IMR-90 (cell line): ENCODE measurements at regions not wholly inside any gene's neighbourhood (a gene's known extent, or its start where the extent isn't known, plus 50 kb on each side); places are given as distances from the start of the nearest gene placed in this dataset.

ENCODE experiments used
- ATAC-seq: fragments of 200-7000 bp; cut with Tn5 transposase; 2 replicates; pipeline ENCODE4 v1.9.1; 2020; ENCODE audit warnings: low read depth, mild to moderate bottlenecking, moderate library complexity
- BruUV-seq: library from RNA; stranded (reverse); fragments of 400-500 nt; replicated peaks from 2 replicates; lab custom pipeline; 2021; lab: Mats Ljungman, UMichigan
- CTCF ChIA-PET: fragments of 300-600 bp; formaldehyde crosslinking; extraction: SDS; loops from one replicate; lab custom pipeline; 2021; ENCODE audit warnings: antibody characterized with exemption; lab: Yijun Ruan, JAX
- POLR2A ChIA-PET: fragments of 300-600 bp; sonication (Branson Sonifier 250); formaldehyde crosslinking; loops from one replicate; lab custom pipeline; 2022; ENCODE audit warnings: antibody characterized with exemption; ENCODE audit not compliant: unreplicated experiment; lab: Charles Lee
- DNase-seq: peaks from one replicate; pipeline ENCODE4 v3.0.0; 2013
- H2AFZ ChIP-seq: replicated peaks from 2 replicates; pipeline ENCODE3; 2013; ENCODE audit warnings: low read length, mild to moderate bottlenecking; ENCODE audit not compliant: poor library complexity
- H2AK5ac ChIP-seq: 2 replicates; pipeline ENCODE4 v1.6.1; 2013; ENCODE audit warnings: low read depth, low read length, inconsistent platforms
- H2AK9ac ChIP-seq: replicated peaks from 2 replicates; pipeline ENCODE3; 2013; ENCODE audit warnings: mild to moderate bottlenecking, low read depth, low read length, moderate library complexity; ENCODE audit not compliant: poor library complexity
- H2BK120ac ChIP-seq: 2 replicates; pipeline ENCODE4 v1.6.1; 2013; ENCODE audit warnings: low read depth, low read length, inconsistent platforms
- H2BK15ac ChIP-seq: 3 replicates; pipeline ENCODE4 v1.6.1; 2013; ENCODE audit warnings: low read depth, low read length, inconsistent platforms
- H2BK20ac ChIP-seq: 2 replicates; pipeline ENCODE4 v1.6.1; 2013; ENCODE audit warnings: low read depth, mild to moderate bottlenecking, inconsistent platforms, low read length, moderate library complexity
- H2BK5ac ChIP-seq: 2 replicates; pipeline ENCODE4 v1.6.1; 2013; ENCODE audit warnings: mild to moderate bottlenecking, low read depth, low read length, inconsistent platforms; ENCODE audit not compliant: poor library complexity, severe bottlenecking
- H3K14ac ChIP-seq: replicated peaks from 2 replicates; pipeline ENCODE4 v1.6.1; 2013; ENCODE audit warnings: low read depth, low read length, inconsistent platforms
- H3K18ac ChIP-seq: 2 replicates; pipeline ENCODE4 v1.6.1; 2013; ENCODE audit warnings: low read depth, low read length, control low read depth
- H3K23ac ChIP-seq: 2 replicates; pipeline ENCODE4 v1.6.1; 2013; ENCODE audit warnings: low read depth, low read length, inconsistent platforms
- H3K27ac ChIP-seq: 2 replicates; pipeline ENCODE4 v1.5.1; 2013; ENCODE audit warnings: mild to moderate bottlenecking, control low read depth, low read length; ENCODE audit not compliant: insufficient read depth
- H3K27me3 ChIP-seq: 2 replicates; pipeline ENCODE4 v1.6.1; 2013; ENCODE audit warnings: low read length; ENCODE audit not compliant: control insufficient read depth, insufficient read depth
- H3K36me3 ChIP-seq: 2 replicates; pipeline ENCODE4 v1.6.1; 2013; ENCODE audit warnings: low read length, mixed read lengths; ENCODE audit not compliant: control insufficient read depth, insufficient read depth
- H3K4ac ChIP-seq: 2 replicates; pipeline ENCODE4 v1.6.1; 2013; ENCODE audit warnings: low read depth, low read length, inconsistent platforms
- H3K4me1 ChIP-seq: 2 replicates; pipeline ENCODE4 v1.6.1; 2013; ENCODE audit warnings: low read length, mixed read lengths; ENCODE audit not compliant: control insufficient read depth, insufficient read depth
- H3K4me2 ChIP-seq: 2 replicates; pipeline ENCODE4 v1.6.1; 2013; ENCODE audit warnings: low read depth, mild to moderate bottlenecking, control low read depth, low read length, moderate library complexity
- H3K4me3 ChIP-seq: 2 replicates; pipeline ENCODE4 v1.5.1; 2013; ENCODE audit warnings: low read depth, mild to moderate bottlenecking, control low read depth, low read length, moderate library complexity; ENCODE audit not compliant: insufficient read depth
- H3K56ac ChIP-seq: 2 replicates; pipeline ENCODE4 v1.6.1; 2013; ENCODE audit warnings: low read length, inconsistent platforms; ENCODE audit not compliant: insufficient read depth; ENCODE audit errors: extremely low read depth
- H3K79me1 ChIP-seq, 2 experiments: 2 replicates each; pipeline ENCODE4 v1.6.1; 2013; ENCODE audit warnings: low read length in 2 of 2, inconsistent platforms in 1 of 2, low read depth in 1 of 2
- H3K9ac ChIP-seq: 2 replicates; pipeline ENCODE4 v1.6.1; 2013; ENCODE audit warnings: low read depth, low read length, control low read depth
- H3K9me1 ChIP-seq: 2 replicates; pipeline ENCODE4 v1.6.1; 2013; ENCODE audit warnings: low read length, inconsistent platforms; ENCODE audit not compliant: insufficient read depth
- H3K9me3 ChIP-seq: 2 replicates; pipeline ENCODE4 v1.6.1; 2013; ENCODE audit warnings: low read length; ENCODE audit not compliant: control insufficient read depth, insufficient read depth
- H4K20me1 ChIP-seq: 2 replicates; pipeline ENCODE4 v1.6.1; 2013; ENCODE audit warnings: low read length, inconsistent platforms; ENCODE audit not compliant: insufficient read depth
- H4K5ac ChIP-seq: 2 replicates; pipeline ENCODE4 v1.6.1; 2013; ENCODE audit warnings: mild to moderate bottlenecking, low read depth, low read length, control low read depth
- H4K8ac ChIP-seq, 2 experiments: 2 replicates each; pipeline ENCODE4 v1.6.1; 2013; ENCODE audit warnings: low read depth in 2 of 2, low read length in 2 of 2, control low read depth in 1 of 2, inconsistent platforms in 1 of 2
- H4K91ac ChIP-seq: 2 replicates; pipeline ENCODE4 v1.6.1; 2013; ENCODE audit warnings: low read depth, low read length, inconsistent platforms; ENCODE audit not compliant: insufficient read depth
- BHLHE40 ChIP-seq: fragments of 150-350 bp; IDR thresholded peaks from 2 replicates; pipeline ENCODE4 v1.6.1; 2016; ENCODE audit warnings: mild to moderate bottlenecking, low read depth, low read length
- CEBPB ChIP-seq: IDR thresholded peaks from 2 replicates; pipeline ENCODE4 v1.6.1; 2012; ENCODE audit warnings: low read depth, low read length, improper control_type of control experiment
- CHD1 ChIP-seq: IDR thresholded peaks from 2 replicates; pipeline ENCODE4 v1.6.1; 2012; ENCODE audit warnings: low read depth, low read length, improper control_type of control experiment
- MAFK ChIP-seq: IDR thresholded peaks from 2 replicates; pipeline ENCODE4 v1.6.1; 2012; ENCODE audit warnings: low read depth, low read length, improper control_type of control experiment
- MXI1 ChIP-seq: IDR thresholded peaks from 2 replicates; pipeline ENCODE4 v1.6.1; 2012; ENCODE audit warnings: low read depth, mild to moderate bottlenecking, low read length, moderate library complexity, borderline replicate concordance
- NFE2L2 ChIP-seq: fragments of 150-350 bp; IDR thresholded peaks from 2 replicates; pipeline ENCODE4 v1.6.1; 2016; ENCODE audit warnings: low read depth, mild to moderate bottlenecking, low read length
- POLR2A ChIP-seq: IDR thresholded peaks from 2 replicates; pipeline ENCODE4 v1.6.1; 2012; ENCODE audit warnings: mild to moderate bottlenecking, low read depth, low read length
- RAD21 ChIP-seq: IDR thresholded peaks from 2 replicates; pipeline ENCODE4 v1.6.1; 2012; ENCODE audit warnings: low read length, improper control_type of control experiment
- RCOR1 ChIP-seq: IDR thresholded peaks from 2 replicates; pipeline ENCODE4 v1.6.1; 2012; ENCODE audit warnings: mild to moderate bottlenecking, low read length, improper control_type of control experiment; ENCODE audit not compliant: insufficient replicate concordance
- RFX5 ChIP-seq: IDR thresholded peaks from 2 replicates; pipeline ENCODE4 v1.8.0; 2012; ENCODE audit warnings: low read depth, mild to moderate bottlenecking, low read length, moderate library complexity
- SMC3 ChIP-seq: fragments of 150-350 bp; IDR thresholded peaks from 2 replicates; pipeline ENCODE4 v1.6.1; 2016; ENCODE audit warnings: low read depth, mild to moderate bottlenecking, antibody characterized with exemption, low read length, moderate library complexity
- WGBS, 2 experiments: methylation state at CpG; one replicate each; pipeline versions ENCODE4 v1.1.5 to v1.1.7; 2013; ENCODE audit warnings: missing lambda C conversion rate in 2 of 2; ENCODE audit not compliant: insufficient read length in 1 of 2; ENCODE audit errors: extremely low coverage in 2 of 2; 5-methylcytosine and 5-hydroxymethylcytosine counted together
- dilution Hi-C: fragments of 300-500 bp; cut with HindIII; formaldehyde crosslinking; loops from one replicate; pipeline ENCODE4 v1.14.3; 2018; ENCODE audit warnings: low sequenced_read_pairs; ENCODE audit not compliant: unreplicated experiment
- in situ Hi-C: fragments of 300-500 bp; cut with MboI; formaldehyde crosslinking; loops from 3 replicates; pipeline ENCODE4 v1.14.3; 2019; ENCODE audit warnings: low sequenced_read_pairs, inconsistent platforms, mixed read lengths
- intact Hi-C: fragments of 100-400 bp; cut with micrococcal nuclease; formaldehyde crosslinking; loops from 2 replicates; pipeline ENCODE4 v1.10.0; 2022
- TF ChIP-seq, protein P1 (sequence below): conservative IDR thresholded peaks from 2 replicates; pipeline ENCODE4 v1.5.1; 2012; ENCODE audit warnings: mild to moderate bottlenecking, low read depth, low read length, improper control_type of control experiment
- TF ChIP-seq, protein P2 (sequence below): fragments of 150-350 bp; IDR thresholded peaks from 2 replicates; pipeline ENCODE4 v1.6.1; 2016; ENCODE audit warnings: low read depth, mild to moderate bottlenecking, low read length, moderate library complexity, borderline replicate concordance

DNA sequence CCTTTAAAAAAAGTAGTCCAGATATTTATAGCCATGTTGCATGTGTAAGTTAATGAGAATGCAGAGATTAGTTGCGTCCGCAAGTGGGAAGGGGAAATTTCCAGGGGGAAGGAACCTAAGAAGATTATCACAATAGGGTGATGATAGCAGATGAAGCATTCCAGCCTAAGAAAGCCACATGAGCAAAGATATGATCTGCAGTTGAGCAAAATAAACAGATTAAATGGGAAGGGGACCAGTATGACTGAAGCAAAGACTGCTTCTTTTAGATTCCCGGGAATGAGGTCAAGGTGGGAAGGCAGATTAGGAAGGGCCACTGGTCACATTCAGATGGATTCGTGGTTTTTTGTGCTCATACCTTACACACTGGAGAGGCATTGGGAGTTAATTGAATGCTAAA, 154.6 kb upstream of the CDH2 start:
- POLR2A ChIA-PET: no interaction called here
- H3K79me1 ChIP-seq: no peaks in the 10 kb centered on the region
- no peak overlapping the region for H3K27ac ChIP-seq
- H3K4ac ChIP-seq: no peak overlapping the region
- CTCF ChIA-PET: no interaction called here
- no peak overlapping the region for H3K4me3 ChIP-seq
- no peak for DNase-seq
- H2BK15ac ChIP-seq: no peak overlapping the region
- H4K91ac ChIP-seq: no peak overlapping the region
- no peak overlapping the region for H4K5ac ChIP-seq
- H3K36me3 ChIP-seq: no peaks in the 10 kb centered on the region
- no peak overlapping the region for H2AK5ac ChIP-seq
- H3K9me1 ChIP-seq: no peaks in the 10 kb centered on the region
- H2BK20ac ChIP-seq: no peak overlapping the region
- H3K9ac ChIP-seq: no peak overlapping the region
- dilution Hi-C loops (no loop called here), intact Hi-C loops (no loop called here), in situ Hi-C loops (no loop called here)
- H3K18ac ChIP-seq: no peak overlapping the region
- TF ChIP-seq CHD1 (no peak), MXI1 (no peak), POLR2A (no peak), CEBPB (no peak), RAD21 (no peak), NFE2L2 (no peak), SMC3 (no peak), MAFK (no peak), RFX5 (no peak), BHLHE40 (no peak), RCOR1 (no peak)
- TF ChIP-seq, protein P1, sequence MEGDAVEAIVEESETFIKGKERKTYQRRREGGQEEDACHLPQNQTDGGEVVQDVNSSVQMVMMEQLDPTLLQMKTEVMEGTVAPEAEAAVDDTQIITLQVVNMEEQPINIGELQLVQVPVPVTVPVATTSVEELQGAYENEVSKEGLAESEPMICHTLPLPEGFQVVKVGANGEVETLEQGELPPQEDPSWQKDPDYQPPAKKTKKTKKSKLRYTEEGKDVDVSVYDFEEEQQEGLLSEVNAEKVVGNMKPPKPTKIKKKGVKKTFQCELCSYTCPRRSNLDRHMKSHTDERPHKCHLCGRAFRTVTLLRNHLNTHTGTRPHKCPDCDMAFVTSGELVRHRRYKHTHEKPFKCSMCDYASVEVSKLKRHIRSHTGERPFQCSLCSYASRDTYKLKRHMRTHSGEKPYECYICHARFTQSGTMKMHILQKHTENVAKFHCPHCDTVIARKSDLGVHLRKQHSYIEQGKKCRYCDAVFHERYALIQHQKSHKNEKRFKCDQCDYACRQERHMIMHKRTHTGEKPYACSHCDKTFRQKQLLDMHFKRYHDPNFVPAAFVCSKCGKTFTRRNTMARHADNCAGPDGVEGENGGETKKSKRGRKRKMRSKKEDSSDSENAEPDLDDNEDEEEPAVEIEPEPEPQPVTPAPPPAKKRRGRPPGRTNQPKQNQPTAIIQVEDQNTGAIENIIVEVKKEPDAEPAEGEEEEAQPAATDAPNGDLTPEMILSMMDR: no peak
- TF ChIP-seq, protein P2, sequence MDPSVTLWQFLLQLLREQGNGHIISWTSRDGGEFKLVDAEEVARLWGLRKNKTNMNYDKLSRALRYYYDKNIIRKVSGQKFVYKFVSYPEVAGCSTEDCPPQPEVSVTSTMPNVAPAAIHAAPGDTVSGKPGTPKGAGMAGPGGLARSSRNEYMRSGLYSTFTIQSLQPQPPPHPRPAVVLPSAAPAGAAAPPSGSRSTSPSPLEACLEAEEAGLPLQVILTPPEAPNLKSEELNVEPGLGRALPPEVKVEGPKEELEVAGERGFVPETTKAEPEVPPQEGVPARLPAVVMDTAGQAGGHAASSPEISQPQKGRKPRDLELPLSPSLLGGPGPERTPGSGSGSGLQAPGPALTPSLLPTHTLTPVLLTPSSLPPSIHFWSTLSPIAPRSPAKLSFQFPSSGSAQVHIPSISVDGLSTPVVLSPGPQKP: no peak
- no peaks in the 10 kb centered on the region for H3K4me1 ChIP-seq
- H3K56ac ChIP-seq: no peak overlapping the region
- no peak overlapping the region for H3K23ac ChIP-seq
- H4K8ac ChIP-seq: no peak overlapping the region
- no CpG with 5 or more reads among the region's 4 CpGs for WGBS, 2 experiments
- BruUV-seq: no TSS peak
- no peak overlapping the region for H2AK9ac ChIP-seq
- H3K4me2 ChIP-seq: no peak overlapping the region
- H3K14ac ChIP-seq: no peak overlapping the region
- H2BK5ac ChIP-seq: no peak overlapping the region
- no peaks in the 10 kb centered on the region for H3K27me3 ChIP-seq
- H2BK120ac ChIP-seq: no peak overlapping the region
- ATAC-seq: no peak
- no peaks in the 10 kb centered on the region for H4K20me1 ChIP-seq
- no peak overlapping the region for H2AFZ ChIP-seq
- no peaks in the 10 kb centered on the region for H3K9me3 ChIP-seq
